ENCODE measurements at regions not wholly inside any gene's neighbourhood (a gene's known extent, or its start where the extent isn't known, plus 50 kb on each side); places are given as distances from the start of the nearest gene placed in this dataset.

- TF ChIP-seq CTCF (IDR thresholded peaks at IDR 0.05) (no peak), POLR2A (IDR thresholded peaks at IDR 0.05) (no peak)
Measured at GRCh38 chr17:63285551-63285950, 160.6 kb downstream of the CYB561 start.

All from uterus (tissue), 2 donors.